ENCODE measurements at regions not wholly inside any gene's neighbourhood (a gene's known extent, or its start where the extent isn't known, plus 50 kb on each side); places are given as distances from the start of the nearest gene placed in this dataset.
"Not testable (repeated sequence)": the region's sequence is repeated elsewhere in the genome, so short reads cannot be mapped to it uniquely, and the experiment has no call there.

- CTCF ChIA-PET (ENCODE audit: partially characterized antibody): no interaction called here
- no peaks in the 10 kb centered on the region for H3K36me3 Mint-ChIP-seq
- intact Hi-C loops (cut with micrococcal nuclease): no loop called here
- POLR2A ChIA-PET (ENCODE audit: partially characterized antibody): no interaction called here
- peaks cover 0 to 21% (median 10%) of the 10 kb centered on the region in 8 donors for H3K9me3 Mint-ChIP-seq
- Histone ChIP-seq H3K27ac (ENCODE audit: low read depth, low read length) (no peak overlapping the region), H3K9me3 (ENCODE audit: control insufficient read depth in 1 of 2, low read length in 2 of 2) (no peaks in the 10 kb centered on the region), H3K4me3 (ENCODE audit: low read length in 2 of 2) (no peak overlapping the region), H3K4me1 (ENCODE audit: insufficient read depth, low read length) (no peaks in the 10 kb centered on the region), H3K27me3 (ENCODE audit: insufficient read depth, low read length) (no peaks in the 10 kb centered on the region), H3K36me3 (ENCODE audit: insufficient read depth, low read length) (no peaks in the 10 kb centered on the region)
- H3K27ac Mint-ChIP-seq: no peak overlapping the region
- no peaks in the 10 kb centered on the region for H3K4me1 Mint-ChIP-seq
- no peak for DNase-seq
- no peak overlapping the region for H3K4me3 Mint-ChIP-seq
- H3K27me3 Mint-ChIP-seq: no peaks in the 10 kb centered on the region
These were observed 1523.9 kb downstream of the MAT2B start for GRCh38 chr5:165029099-165029870.

- H3K27ac Mint-ChIP-seq: no peak overlapping the region
- Histone ChIP-seq H3K27ac (ENCODE audit: low read depth, low read length) (no peak overlapping the region), H3K36me3 (ENCODE audit: insufficient read depth, low read length) (no peaks in the 10 kb centered on the region), H3K27me3 (ENCODE audit: insufficient read depth, low read length) (no peaks in the 10 kb centered on the region), H3K4me1 (ENCODE audit: insufficient read depth, low read length) (no peaks in the 10 kb centered on the region), H3K9me3 (ENCODE audit: control insufficient read depth in 1 of 2, low read length in 2 of 2) (no peaks in the 10 kb centered on the region), H3K4me3 (ENCODE audit: low read length in 2 of 2) (no peak overlapping the region)
- H3K4me3 Mint-ChIP-seq: no peak overlapping the region
- POLR2A ChIA-PET (ENCODE audit: partially characterized antibody): no interaction called here
- intact Hi-C loops (cut with micrococcal nuclease): no loop called here
- H3K27me3 Mint-ChIP-seq: no peaks in the 10 kb centered on the region
- H3K36me3 Mint-ChIP-seq: no peaks in the 10 kb centered on the region
- H3K9me3 Mint-ChIP-seq: peaks cover 0 to 13% (median 7%) of the 10 kb centered on the region in 8 donors
- CTCF ChIA-PET (ENCODE audit: partially characterized antibody): no interaction called here
- no peak for DNase-seq
- H3K4me1 Mint-ChIP-seq: no peaks in the 10 kb centered on the region
These were observed 1525.6 kb downstream of the MAT2B start for GRCh38 chr5:165030971-165031370.

- no peak overlapping the region for H3K27ac ChIP-seq (ENCODE audit: low read depth, low read length)
- Mint-ChIP-seq H3K4me3 (no peak overlapping the region), H3K9me3 (peaks cover 0 to 11% (median 6%) of the 10 kb centered on the region in 8 donors), H3K4me1 (no peaks in the 10 kb centered on the region), H3K27ac (no peak overlapping the region), H3K27me3 (no peaks in the 10 kb centered on the region), H3K36me3 (no peaks in the 10 kb centered on the region)
- no peaks in the 10 kb centered on the region for H3K36me3 ChIP-seq (ENCODE audit: insufficient read depth, low read length)
- no peaks in the 10 kb centered on the region for H3K27me3 ChIP-seq (ENCODE audit: insufficient read depth, low read length)
- intact Hi-C loops (cut with micrococcal nuclease): no loop called here
- ChIA-PET CTCF (ENCODE audit: partially characterized antibody) (no interaction called here), POLR2A (ENCODE audit: partially characterized antibody) (no interaction called here)
- no peaks in the 10 kb centered on the region for H3K9me3 ChIP-seq (ENCODE audit: control insufficient read depth in 1 of 2, low read length in 2 of 2)
- no peaks in the 10 kb centered on the region for H3K4me1 ChIP-seq (ENCODE audit: insufficient read depth, low read length)
- DNase-seq: no peak
- H3K4me3 ChIP-seq (ENCODE audit: low read length in 2 of 2): no peak overlapping the region
These were observed 1526.0 kb downstream of the MAT2B start for GRCh38 chr5:165031371-165031770.

- Mint-ChIP-seq H3K36me3 (no peaks in the 10 kb centered on the region), H3K4me1 (no peaks in the 10 kb centered on the region), H3K27ac (no peak overlapping the region), H3K4me3 (no peak overlapping the region), H3K27me3 (no peaks in the 10 kb centered on the region), H3K9me3 (peaks cover 0 to 10% (median 5%) of the 10 kb centered on the region in 8 donors)
- no peak for DNase-seq
- Histone ChIP-seq H3K36me3 (ENCODE audit: insufficient read depth, low read length) (no peaks in the 10 kb centered on the region), H3K9me3 (ENCODE audit: control insufficient read depth in 1 of 2, low read length in 2 of 2) (no peaks in the 10 kb centered on the region), H3K27me3 (ENCODE audit: insufficient read depth, low read length) (no peaks in the 10 kb centered on the region), H3K4me1 (ENCODE audit: insufficient read depth, low read length) (no peaks in the 10 kb centered on the region), H3K4me3 (ENCODE audit: low read length in 2 of 2) (no peak overlapping the region), H3K27ac (ENCODE audit: low read depth, low read length) (no peak overlapping the region)
- intact Hi-C loops (cut with micrococcal nuclease): no loop called here
- ChIA-PET POLR2A (ENCODE audit: partially characterized antibody) (no interaction called here), CTCF (ENCODE audit: partially characterized antibody) (no interaction called here)
These were observed 1530.1 kb downstream of the MAT2B start for GRCh38 chr5:165035520-165035919.

- no peaks in the 10 kb centered on the region for H3K4me1 ChIP-seq (ENCODE audit: insufficient read depth, low read length)
- H3K4me3 ChIP-seq (ENCODE audit: low read length in 2 of 2): no peak overlapping the region
- Mint-ChIP-seq H3K4me1 (no peaks in the 10 kb centered on the region), H3K4me3 (no peak overlapping the region), H3K27me3 (no peaks in the 10 kb centered on the region), H3K9me3 (peaks cover 0 to 16% (median 8%) of the 10 kb centered on the region in 8 donors), H3K27ac (no peak overlapping the region), H3K36me3 (no peaks in the 10 kb centered on the region)
- no peaks in the 10 kb centered on the region for H3K27me3 ChIP-seq (ENCODE audit: insufficient read depth, low read length)
- H3K36me3 ChIP-seq (ENCODE audit: insufficient read depth, low read length): no peaks in the 10 kb centered on the region
- no peak for DNase-seq
- no peak overlapping the region for H3K27ac ChIP-seq (ENCODE audit: low read depth, low read length)
- intact Hi-C loops (cut with micrococcal nuclease): no loop called here
- no peaks in the 10 kb centered on the region for H3K9me3 ChIP-seq (ENCODE audit: control insufficient read depth in 1 of 2, low read length in 2 of 2)
- POLR2A ChIA-PET (ENCODE audit: partially characterized antibody): no interaction called here
- CTCF ChIA-PET (ENCODE audit: partially characterized antibody): no interaction called here
These were observed 1534.3 kb downstream of the MAT2B start for GRCh38 chr5:165039748-165040147.

GRCh38 chr5:165045941-165046340, 1540.5 kb downstream of the MAT2B start:
- H3K4me3 ChIP-seq (ENCODE audit: low read length in 2 of 2); H3K4me3 Mint-ChIP-seq; H3K9me3 ChIP-seq (ENCODE audit: control insufficient read depth in 1 of 2, low read length in 2 of 2); H3K36me3 Mint-ChIP-seq; CTCF ChIA-PET (ENCODE audit: partially characterized antibody); DNase-seq; H3K4me1 ChIP-seq (ENCODE audit: insufficient read depth, low read length); intact Hi-C loops (cut with micrococcal nuclease); H3K36me3 ChIP-seq (ENCODE audit: insufficient read depth, low read length); POLR2A ChIA-PET (ENCODE audit: partially characterized antibody); H3K27me3 Mint-ChIP-seq; H3K27ac ChIP-seq (ENCODE audit: low read depth, low read length); H3K27me3 ChIP-seq (ENCODE audit: insufficient read depth, low read length); H3K4me1 Mint-ChIP-seq; H3K27ac Mint-ChIP-seq: not testable (repeated sequence)
- peaks cover 2 to 23% (median 7%) of the 10 kb centered on the region in 8 donors for H3K9me3 Mint-ChIP-seq

- Mint-ChIP-seq H3K27ac (no peak overlapping the region), H3K4me1 (no peaks in the 10 kb centered on the region), H3K4me3 (no peak overlapping the region), H3K27me3 (no peaks in the 10 kb centered on the region), H3K9me3 (peaks cover 0 to 20% (median 10%) of the 10 kb centered on the region in 8 donors), H3K36me3 (no peaks in the 10 kb centered on the region)
- Histone ChIP-seq H3K4me1 (ENCODE audit: insufficient read depth, low read length) (no peaks in the 10 kb centered on the region), H3K36me3 (ENCODE audit: insufficient read depth, low read length) (no peaks in the 10 kb centered on the region), H3K27ac (ENCODE audit: low read depth, low read length) (no peak overlapping the region), H3K27me3 (ENCODE audit: insufficient read depth, low read length) (no peaks in the 10 kb centered on the region), H3K9me3 (ENCODE audit: control insufficient read depth in 1 of 2, low read length in 2 of 2) (no peaks in the 10 kb centered on the region), H3K4me3 (ENCODE audit: low read length in 2 of 2) (no peak overlapping the region)
- no peak for DNase-seq
- ChIA-PET CTCF (ENCODE audit: partially characterized antibody) (no interaction called here), POLR2A (ENCODE audit: partially characterized antibody) (no interaction called here)
- intact Hi-C loops (cut with micrococcal nuclease): no loop called here
These were observed 1550.1 kb downstream of the MAT2B start for GRCh38 chr5:165055476-165055875.

- Mint-ChIP-seq H3K9me3 (peaks cover 0 to 20% (median 9%) of the 10 kb centered on the region in 8 donors), H3K36me3 (no peaks in the 10 kb centered on the region), H3K4me1 (no peaks in the 10 kb centered on the region), H3K27me3 (no peaks in the 10 kb centered on the region), H3K4me3 (no peak overlapping the region), H3K27ac (no peak overlapping the region)
- no peaks in the 10 kb centered on the region for H3K27me3 ChIP-seq (ENCODE audit: insufficient read depth, low read length)
- ChIA-PET POLR2A (ENCODE audit: partially characterized antibody) (no interaction called here), CTCF (ENCODE audit: partially characterized antibody) (no interaction called here)
- no peak overlapping the region for H3K27ac ChIP-seq (ENCODE audit: low read depth, low read length)
- DNase-seq: no peak
- H3K4me1 ChIP-seq (ENCODE audit: insufficient read depth, low read length): no peaks in the 10 kb centered on the region
- H3K36me3 ChIP-seq (ENCODE audit: insufficient read depth, low read length): no peaks in the 10 kb centered on the region
- no peaks in the 10 kb centered on the region for H3K9me3 ChIP-seq (ENCODE audit: control insufficient read depth in 1 of 2, low read length in 2 of 2)
- intact Hi-C loops (cut with micrococcal nuclease): no loop called here
- no peak overlapping the region for H3K4me3 ChIP-seq (ENCODE audit: low read length in 2 of 2)
These were observed 1551.7 kb downstream of the MAT2B start for GRCh38 chr5:165057145-165057544.

Data from CD4-positive, alpha-beta memory T cell (primary cell).